ENCODE measurements at regions not wholly inside any gene's neighbourhood (a gene's known extent, or its start where the extent isn't known, plus 50 kb on each side); places are given as distances from the start of the nearest gene placed in this dataset.

DNA sequence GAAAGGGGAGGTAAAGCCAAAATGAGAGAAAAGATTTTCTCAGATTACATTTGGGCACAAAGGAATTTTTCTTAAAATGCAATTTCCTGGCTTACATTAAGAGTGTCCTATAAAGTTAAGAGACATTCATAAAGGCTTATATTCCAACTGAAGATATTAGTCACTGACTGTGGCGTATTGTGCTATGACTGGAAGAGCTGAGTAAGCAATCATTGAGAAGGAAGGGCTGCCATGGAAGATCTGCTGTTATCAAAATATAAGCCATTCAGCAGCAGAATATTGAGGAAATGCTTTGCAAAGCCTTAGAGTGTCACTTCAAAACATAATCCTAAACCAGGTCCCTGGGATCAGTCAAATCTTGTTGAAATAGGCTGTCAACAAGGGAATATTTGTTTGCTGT, 593.9 kb downstream of the TUSC7 start:
- ChIA-PET POLR2A (no interaction called here), CTCF (no interaction called here)
- ATAC-seq (ENCODE audit: low read depth) (no peak), DNase-seq (no peak)
- Mint-ChIP-seq H3K9me3 (no peaks in the 10 kb centered on the region), H3K27ac (no peak overlapping the region), H3K36me3 (ENCODE audit: low read depth) (no peaks in the 10 kb centered on the region), H3K4me1 (no peaks in the 10 kb centered on the region), H3K27me3 (no peaks in the 10 kb centered on the region), H3K4me3 (no peak overlapping the region)
- intact Hi-C loops (cut with micrococcal nuclease) = no loop called here
- no peak for TF ChIP-seq CTCF (IDR thresholded peaks at IDR 0.05)

GRCh38 chr3:117304681-117305080, 595.1 kb downstream of the TUSC7 start:
- H3K27me3 Mint-ChIP-seq = no peaks in the 10 kb centered on the region
- intact Hi-C loops (cut with micrococcal nuclease) = no loop called here
- H3K9me3 Mint-ChIP-seq = no peaks in the 10 kb centered on the region
- ChIA-PET CTCF (no interaction called here), POLR2A (no interaction called here)
- no peak overlapping the region for H3K4me3 Mint-ChIP-seq
- TF ChIP-seq CTCF (IDR thresholded peaks at IDR 0.05) = no peak
- H3K27ac Mint-ChIP-seq = no peak overlapping the region
- DNase-seq (no peak), ATAC-seq (ENCODE audit: low read depth) (no peak)
- H3K4me1 Mint-ChIP-seq = no peaks in the 10 kb centered on the region
- no peaks in the 10 kb centered on the region for H3K36me3 Mint-ChIP-seq (ENCODE audit: low read depth)

- no peaks in the 10 kb centered on the region for H3K4me1 Mint-ChIP-seq
- no peak for DNase-seq
- no peak for TF ChIP-seq CTCF (IDR thresholded peaks at IDR 0.05)
- H3K9me3 Mint-ChIP-seq = no peaks in the 10 kb centered on the region
- no peaks in the 10 kb centered on the region for H3K27me3 Mint-ChIP-seq
- intact Hi-C loops (cut with micrococcal nuclease) = no loop called here
- H3K4me3 Mint-ChIP-seq = no peak overlapping the region
- POLR2A ChIA-PET = no interaction called here
- no peak for ATAC-seq (ENCODE audit: low read depth)
- CTCF ChIA-PET = no interaction called here
- H3K36me3 Mint-ChIP-seq (ENCODE audit: low read depth) = no peaks in the 10 kb centered on the region
- H3K27ac Mint-ChIP-seq = no peak overlapping the region
Observed at GRCh38 chr3:117305681-117306080, 596.1 kb downstream of the TUSC7 start.

GRCh38 chr3:117306299-117306698, 596.7 kb downstream of the TUSC7 start:
- ChIA-PET CTCF (no interaction called here), POLR2A (no interaction called here)
- intact Hi-C loops (cut with micrococcal nuclease) = no loop called here
- H3K27ac Mint-ChIP-seq = no peak overlapping the region
- H3K4me1 Mint-ChIP-seq = no peaks in the 10 kb centered on the region
- no peaks in the 10 kb centered on the region for H3K36me3 Mint-ChIP-seq (ENCODE audit: low read depth)
- no peak overlapping the region for H3K4me3 Mint-ChIP-seq
- H3K9me3 Mint-ChIP-seq = no peaks in the 10 kb centered on the region
- no peak for TF ChIP-seq CTCF (IDR thresholded peaks at IDR 0.05)
- no peaks in the 10 kb centered on the region for H3K27me3 Mint-ChIP-seq
- ATAC-seq (ENCODE audit: low read depth) (no peak), DNase-seq (no peak)

DNA sequence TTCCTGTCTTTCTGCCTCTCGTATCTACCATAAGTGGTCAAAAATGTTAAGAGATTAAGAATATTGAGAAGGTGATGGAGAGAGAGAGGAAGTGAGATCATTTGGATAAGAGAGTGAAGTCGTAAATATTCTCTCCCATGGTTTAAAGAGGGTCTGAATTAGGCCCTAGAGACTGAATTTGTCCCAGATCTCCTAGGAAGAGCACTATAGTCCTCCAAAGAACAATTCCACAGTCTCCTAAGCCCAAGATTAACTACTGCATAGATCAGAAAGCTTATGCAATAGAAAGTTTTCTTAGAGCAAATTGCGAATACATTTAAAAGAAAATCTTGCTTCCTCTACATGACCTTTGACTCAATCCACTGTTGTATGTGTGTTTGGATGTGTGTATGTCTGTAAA, 598.8 kb downstream of the TUSC7 start:
- POLR2A ChIA-PET = no interaction called here

More for the DNA sequence above, 598.8 kb downstream of the TUSC7 start:
- H3K4me3 Mint-ChIP-seq = no peak overlapping the region
- no peaks in the 10 kb centered on the region for H3K4me1 Mint-ChIP-seq
- no peak for ATAC-seq (ENCODE audit: low read depth)
- H3K27ac Mint-ChIP-seq = no peak overlapping the region
- no peaks in the 10 kb centered on the region for H3K27me3 Mint-ChIP-seq
- H3K9me3 Mint-ChIP-seq = no peaks in the 10 kb centered on the region
- H3K36me3 Mint-ChIP-seq (ENCODE audit: low read depth) = no peaks in the 10 kb centered on the region
- intact Hi-C loops (cut with micrococcal nuclease) = no loop called here
- no peak for TF ChIP-seq CTCF (IDR thresholded peaks at IDR 0.05)
- CTCF ChIA-PET = no interaction called here
- no peak for DNase-seq
